Activated CD4-positive, alpha-beta T cell treated with anti-CD3 and anti-CD28 coated beads, Interleukin-2, amount 10 ng/mL, durations not matched to agents 24 days and 14 days (primary cell): ENCODE measurements at regions not wholly inside any gene's neighbourhood (a gene's known extent, or its start where the extent isn't known, plus 50 kb on each side); places are given as distances from the start of the nearest gene placed in this dataset.
"Not testable (repeated sequence)": the region's sequence is repeated elsewhere in the genome, so short reads cannot be mapped to it uniquely, and the experiment has no call there.

ENCODE experiments used
- DNase-seq: peaks from one replicate; pipeline ENCODE4 v3.0.0; 2022
- H3K27ac Mint-ChIP-seq: one replicate; pipeline ENCODE4 v1.8.0; 2022; ENCODE audit warnings: mild to moderate bottlenecking, mixed read lengths
- H3K27me3 Mint-ChIP-seq: one replicate; pipeline ENCODE4 v1.8.0; 2022; ENCODE audit warnings: mixed read lengths
- H3K36me3 Mint-ChIP-seq: one replicate; pipeline ENCODE4 v1.8.0; 2022; ENCODE audit warnings: low read depth, mild to moderate bottlenecking, mixed read lengths
- H3K4me1 Mint-ChIP-seq: one replicate; pipeline ENCODE4 v1.8.0; 2021; ENCODE audit warnings: mixed read lengths
- H3K4me3 Mint-ChIP-seq: one replicate; pipeline ENCODE4 v1.8.0; 2022; ENCODE audit warnings: mild to moderate bottlenecking, moderate library complexity, mixed read lengths
- H3K9me3 Mint-ChIP-seq: one replicate; pipeline ENCODE4 v1.8.0; 2021; ENCODE audit warnings: mixed read lengths
- intact Hi-C: fragments of 100-400 bp; cut with micrococcal nuclease; formaldehyde crosslinking; loops from one replicate; pipeline ENCODE4 v1.15.1; 2023

DNA sequence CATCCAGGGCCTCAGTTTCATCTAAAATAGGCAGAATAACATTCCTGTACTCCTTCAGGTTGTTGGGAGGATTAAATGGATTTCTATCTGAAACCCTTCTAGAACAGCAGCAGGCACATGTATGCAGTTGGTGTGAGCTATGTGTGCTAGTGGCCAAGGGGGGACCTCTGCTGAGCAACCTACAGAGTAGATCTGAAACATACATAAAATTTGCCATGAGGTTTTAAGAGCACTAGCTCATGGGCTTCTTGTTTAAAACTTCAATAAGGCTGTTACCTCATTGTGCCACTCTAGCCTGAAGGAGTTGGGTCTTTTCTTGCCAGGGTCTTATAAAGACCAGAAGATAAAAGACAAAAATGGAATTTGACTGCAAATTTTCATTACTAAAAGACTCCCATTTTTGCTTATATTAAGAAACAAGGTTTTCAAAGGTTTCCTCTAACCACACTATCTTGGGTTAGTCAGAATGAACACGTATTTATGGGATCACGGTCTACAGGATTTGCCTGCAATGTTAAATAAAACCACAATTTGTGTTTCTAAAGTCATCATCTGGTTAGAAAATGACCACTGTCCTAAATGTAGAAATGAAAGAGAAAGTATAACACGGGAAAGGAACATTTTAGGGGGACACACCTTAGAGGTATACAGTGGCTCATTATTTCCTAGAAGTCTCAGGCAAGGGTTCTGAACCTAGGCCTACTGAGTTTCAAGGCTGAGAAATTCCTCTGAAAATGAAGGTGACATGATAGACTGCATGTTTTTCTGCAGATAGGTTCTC, 144.9 kb upstream of the OLIG3 start:
- peak; percentile 61 for DNase-seq
- Mint-ChIP-seq H3K4me1 (peaks cover 13% of the 10 kb centered on the region), H3K27me3 (peaks cover 7% of the 10 kb centered on the region), H3K27ac (peak overlapping the region; percentile 49), H3K9me3 (no peaks in the 10 kb centered on the region), H3K4me3 (peak overlapping the region; percentile 38), H3K36me3 (no peaks in the 10 kb centered on the region)
- intact Hi-C loops, result no loop called here

DNA sequence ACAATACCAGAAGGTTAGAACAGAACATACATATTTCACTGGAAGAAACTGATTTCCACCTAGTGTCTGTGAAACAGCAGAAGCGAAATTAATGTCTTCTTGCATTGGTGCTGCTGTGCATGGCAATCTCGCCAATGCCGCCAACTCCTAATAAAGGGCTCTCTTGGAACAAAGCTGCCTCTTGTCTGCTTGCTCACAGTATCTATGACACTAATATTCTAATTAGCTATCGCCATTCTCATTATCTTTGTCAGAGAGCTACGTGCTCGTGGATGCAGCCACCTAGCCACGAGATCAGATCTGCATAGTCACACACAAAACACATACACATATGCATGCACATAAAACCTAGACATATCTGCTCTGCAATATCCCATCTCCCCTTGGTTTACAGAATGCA, 145.9 kb upstream of the OLIG3 start:
- no peak overlapping the region for H3K4me3 Mint-ChIP-seq
- H3K36me3 Mint-ChIP-seq, result no peaks in the 10 kb centered on the region
- H3K9me3 Mint-ChIP-seq, result no peaks in the 10 kb centered on the region
- H3K27me3 Mint-ChIP-seq, result peaks cover 9% of the 10 kb centered on the region
- peaks cover 13% of the 10 kb centered on the region for H3K4me1 Mint-ChIP-seq
- H3K27ac Mint-ChIP-seq, result no peak overlapping the region
- intact Hi-C loops, result loop anchor here (2.0 to 10.0 kb wide), 3 partner anchors 143 to 545 kb away; no protein-coding TSS in a partner anchor
- DNase-seq, result no peak

DNA sequence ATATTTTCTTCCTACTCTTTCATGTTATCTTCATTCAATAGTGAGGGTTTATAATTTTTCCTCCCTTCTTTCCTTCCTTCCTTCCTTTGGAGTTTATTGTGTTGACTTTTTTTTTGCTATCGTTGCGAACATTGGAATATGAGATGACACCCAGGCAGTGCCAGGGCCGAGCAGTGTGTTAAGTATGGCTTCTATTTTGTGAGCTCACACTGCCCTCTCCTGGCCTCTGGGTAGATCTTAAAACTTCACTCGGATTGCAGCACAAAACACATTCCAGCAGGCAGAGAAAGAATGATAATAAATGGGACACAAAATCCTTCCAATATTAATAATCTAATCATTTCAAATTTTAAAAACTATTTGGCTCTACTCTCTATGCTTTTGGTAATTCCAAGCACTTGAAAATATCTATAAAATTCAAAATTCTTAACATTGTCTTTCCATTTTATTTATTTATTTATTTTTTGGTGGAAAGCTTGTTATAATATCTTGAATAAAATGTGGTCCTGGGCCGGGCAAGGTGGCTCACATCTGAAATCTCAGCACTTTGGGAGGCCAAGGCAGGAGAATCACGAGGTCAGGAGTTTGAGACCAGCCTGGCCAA, 147.4 kb upstream of the OLIG3 start:
- peak; percentile 89 for DNase-seq
- Mint-ChIP-seq H3K4me1 (peaks cover 13% of the 10 kb centered on the region), H3K9me3 (no peaks in the 10 kb centered on the region), H3K27ac (no peak overlapping the region), H3K27me3 (peaks cover 9% of the 10 kb centered on the region), H3K4me3 (no peak overlapping the region), H3K36me3 (no peaks in the 10 kb centered on the region)
- intact Hi-C loops, result loop anchor here (1.0 to 10.0 kb wide), 7 partner anchors 144 to 673 kb away; no protein-coding TSS in a partner anchor

DNA sequence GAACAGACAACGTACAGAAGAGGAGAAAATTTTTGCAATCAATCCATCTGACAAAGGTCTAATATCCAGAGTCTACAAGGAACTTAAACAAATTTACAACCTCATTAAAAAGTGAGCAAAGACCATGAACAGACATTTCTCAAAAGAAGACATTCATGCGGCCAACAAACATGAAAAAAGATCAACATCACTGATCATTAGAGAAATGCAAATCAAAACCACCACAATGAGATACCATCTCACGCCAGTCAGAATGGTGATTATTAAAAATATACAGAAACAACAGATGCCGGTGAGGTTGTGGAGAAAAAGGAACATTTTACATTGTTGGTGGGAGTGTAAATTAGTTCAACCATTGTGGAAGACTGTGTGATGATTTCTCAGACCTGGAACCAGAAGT, 149.0 kb upstream of the OLIG3 start:
- DNase-seq, H3K27ac Mint-ChIP-seq, H3K36me3 Mint-ChIP-seq, H3K4me3 Mint-ChIP-seq, H3K9me3 Mint-ChIP-seq: not testable (repeated sequence)
- peaks cover 14% of the 10 kb centered on the region for H3K4me1 Mint-ChIP-seq
- H3K27me3 Mint-ChIP-seq, result peaks cover 12% of the 10 kb centered on the region
- intact Hi-C loops, result loop anchor here (5.0 to 10.0 kb wide), 2 partner anchors 146 to 228 kb away; no protein-coding TSS in a partner anchor

DNA sequence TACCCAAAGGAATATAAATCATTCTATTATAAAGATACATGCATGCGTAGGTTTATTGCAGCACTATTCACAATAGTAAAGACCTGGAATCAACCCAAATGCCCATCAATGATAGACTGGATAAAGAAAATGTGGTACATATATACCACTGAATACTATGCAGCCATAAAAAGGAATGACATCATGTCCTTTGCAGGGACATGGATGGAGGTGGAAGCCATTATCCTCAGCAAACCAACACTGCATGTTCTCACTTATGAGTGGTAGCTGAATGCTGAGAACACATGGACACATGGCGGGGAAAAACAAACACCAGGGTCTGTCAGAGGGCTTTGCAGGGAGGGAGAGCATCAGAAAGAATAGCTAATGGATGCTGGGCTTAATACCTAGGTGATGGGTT, 149.4 kb upstream of the OLIG3 start:
- not testable (repeated sequence) for H3K36me3 Mint-ChIP-seq, H3K27ac Mint-ChIP-seq, H3K4me3 Mint-ChIP-seq, H3K9me3 Mint-ChIP-seq, DNase-seq
- intact Hi-C loops, result loop anchor here (5.0 to 10.0 kb wide), 2 partner anchors 146 to 229 kb away; no protein-coding TSS in a partner anchor
- peaks cover 14% of the 10 kb centered on the region for H3K27me3 Mint-ChIP-seq
- H3K4me1 Mint-ChIP-seq, result peaks cover 14% of the 10 kb centered on the region

DNA sequence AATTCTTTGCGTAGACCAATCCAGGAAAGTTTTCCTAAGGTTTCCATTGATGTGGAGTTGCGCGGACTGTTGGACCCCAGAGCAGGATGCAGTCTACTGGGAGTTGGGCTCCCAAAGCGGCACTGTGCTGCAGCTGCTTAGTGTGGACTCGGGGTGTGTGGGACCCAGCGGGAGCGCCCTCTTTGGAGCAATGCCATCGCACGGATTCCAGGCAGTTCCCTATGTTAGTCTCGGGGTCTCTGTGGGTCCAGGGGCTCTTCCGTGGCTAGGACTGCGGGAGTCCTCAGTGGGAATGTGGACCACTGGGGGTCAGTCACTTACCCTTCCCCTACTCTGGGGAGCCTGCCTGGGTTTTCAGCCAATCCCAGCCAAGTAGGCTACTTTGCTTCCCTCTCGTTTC, 151.7 kb upstream of the OLIG3 start:
- intact Hi-C loops, result loop anchor here (10.0 kb wide), 1 partner anchor 231 kb away; no protein-coding TSS in a partner anchor
- no peak overlapping the region for H3K27ac Mint-ChIP-seq

DNA sequence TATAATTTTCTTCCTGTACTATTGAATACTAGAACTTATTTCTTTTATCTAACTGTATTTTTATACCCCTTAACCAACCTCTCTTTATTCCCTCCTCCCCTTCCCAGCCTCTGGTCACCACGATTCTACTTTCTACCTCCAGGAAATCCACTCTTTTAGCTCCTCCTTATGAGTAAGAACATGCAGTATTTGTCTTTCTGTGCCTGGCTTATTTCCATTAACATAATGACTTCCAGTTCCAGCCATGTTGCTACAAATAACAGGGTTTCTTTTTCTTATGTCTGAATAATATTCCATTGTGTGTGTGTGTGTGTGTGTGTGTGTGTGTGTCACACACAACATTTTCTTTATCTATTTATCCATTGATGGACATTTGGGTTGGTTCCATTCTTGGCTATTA, 152.3 kb upstream of the OLIG3 start:
- intact Hi-C loops, result loop anchor here (10.0 kb wide), 1 partner anchor 232 kb away; no protein-coding TSS in a partner anchor
- peaks cover 14% of the 10 kb centered on the region for H3K27me3 Mint-ChIP-seq
- no peak overlapping the region for H3K27ac Mint-ChIP-seq
- peaks cover 5% of the 10 kb centered on the region for H3K4me1 Mint-ChIP-seq
- no peak for DNase-seq
- no peak overlapping the region for H3K4me3 Mint-ChIP-seq
- no peaks in the 10 kb centered on the region for H3K36me3 Mint-ChIP-seq
- no peaks in the 10 kb centered on the region for H3K9me3 Mint-ChIP-seq

More for the DNA sequence above, 151.7 kb upstream of the OLIG3 start:
- H3K4me3 Mint-ChIP-seq, result no peak overlapping the region
- peaks cover 14% of the 10 kb centered on the region for H3K27me3 Mint-ChIP-seq
- H3K9me3 Mint-ChIP-seq, result no peaks in the 10 kb centered on the region
- H3K4me1 Mint-ChIP-seq, result peaks cover 5% of the 10 kb centered on the region
- no peaks in the 10 kb centered on the region for H3K36me3 Mint-ChIP-seq
- DNase-seq, result no peak

DNA sequence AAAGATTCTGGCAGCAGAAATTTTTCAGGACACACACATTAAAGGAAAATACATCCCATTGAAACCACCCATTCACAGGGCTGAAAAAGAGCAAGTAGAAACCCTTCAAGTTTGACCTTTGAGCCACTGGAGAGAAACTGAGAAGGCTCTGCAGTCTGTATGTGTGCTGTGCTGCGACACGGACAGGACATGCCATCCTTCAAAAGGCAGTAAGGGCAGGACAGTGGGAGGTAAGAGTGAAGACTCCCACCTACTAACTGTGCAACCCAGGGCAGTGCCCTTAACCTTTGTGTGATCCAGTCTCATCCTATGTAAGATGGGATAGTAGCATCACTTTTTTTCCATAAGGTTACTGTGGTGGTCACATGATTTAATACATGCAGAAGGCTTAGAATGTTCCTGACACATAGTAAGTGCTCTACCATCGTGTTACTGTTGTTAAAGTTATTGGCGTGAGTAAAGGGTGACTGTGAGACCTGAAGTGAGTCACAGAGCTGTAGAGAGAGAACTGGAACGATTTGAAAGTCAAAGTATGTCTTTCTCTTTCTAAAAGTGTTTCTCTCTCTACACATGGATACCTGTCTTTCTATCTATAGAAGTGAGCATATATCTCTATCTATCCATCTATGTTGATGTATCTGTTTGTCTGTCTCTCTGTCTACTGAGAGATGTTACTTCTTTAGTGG, 153.7 kb upstream of the OLIG3 start:
- Mint-ChIP-seq H3K27ac (no peak overlapping the region), H3K27me3 (peaks cover 14% of the 10 kb centered on the region), H3K4me3 (no peak overlapping the region), H3K4me1 (peaks cover 5% of the 10 kb centered on the region), H3K36me3 (no peaks in the 10 kb centered on the region), H3K9me3 (no peaks in the 10 kb centered on the region)
- intact Hi-C loops, result loop anchor here (10.0 kb wide), 1 partner anchor 233 kb away; no protein-coding TSS in a partner anchor
- no peak for DNase-seq

DNA sequence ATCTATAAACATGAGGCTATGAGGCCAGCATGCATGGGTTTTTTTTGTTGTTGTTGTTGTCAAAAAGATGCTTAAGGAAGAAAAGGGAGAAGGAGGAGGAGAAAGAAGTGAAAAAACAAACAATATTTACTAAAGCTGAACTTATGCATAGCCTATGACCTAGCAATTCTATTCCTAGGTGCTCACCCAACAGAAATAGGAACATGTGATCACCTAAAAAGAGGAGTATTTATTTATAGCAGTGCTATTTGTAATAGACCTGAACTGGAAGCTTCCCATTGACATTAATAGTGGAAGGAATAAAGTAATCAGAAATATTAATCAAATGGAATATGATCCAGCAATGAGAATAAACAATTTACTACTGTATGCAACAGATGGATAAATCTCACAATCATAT, 156.5 kb upstream of the OLIG3 start:
- intact Hi-C loops, result no loop called here
- Mint-ChIP-seq H3K27ac (no peak overlapping the region), H3K4me1 (peaks cover 5% of the 10 kb centered on the region), H3K9me3 (peaks cover 4% of the 10 kb centered on the region), H3K27me3 (peaks cover 7% of the 10 kb centered on the region), H3K36me3 (peaks cover 3% of the 10 kb centered on the region), H3K4me3 (no peak overlapping the region)
- DNase-seq, result no peak

DNA sequence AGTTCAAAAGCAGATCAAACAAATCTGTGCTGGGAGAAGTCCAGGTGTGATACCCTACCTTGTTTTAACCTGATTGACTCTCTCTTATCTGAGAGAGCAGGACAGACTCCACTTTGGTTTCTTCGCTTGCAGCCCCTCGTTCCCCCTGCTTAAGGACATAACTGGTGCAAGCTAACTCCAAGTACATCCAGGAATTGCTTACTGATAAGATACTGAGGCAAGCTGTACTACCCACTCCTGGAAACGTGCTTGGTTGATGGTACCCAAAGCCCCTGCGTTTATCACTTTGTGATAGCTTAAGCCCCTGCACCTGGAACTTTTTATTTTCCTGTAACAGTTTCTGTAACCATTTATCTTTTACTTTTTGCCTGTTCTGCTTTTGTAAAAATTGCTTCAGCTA, 157.0 kb upstream of the OLIG3 start:
- H3K27ac Mint-ChIP-seq, result no peak overlapping the region
- no peak for DNase-seq
- H3K4me3 Mint-ChIP-seq, result no peak overlapping the region
- H3K9me3 Mint-ChIP-seq, result peaks cover 4% of the 10 kb centered on the region
- peaks cover 3% of the 10 kb centered on the region for H3K36me3 Mint-ChIP-seq
- H3K27me3 Mint-ChIP-seq, result peaks cover 7% of the 10 kb centered on the region
- intact Hi-C loops, result no loop called here
- peaks cover 5% of the 10 kb centered on the region for H3K4me1 Mint-ChIP-seq

DNA sequence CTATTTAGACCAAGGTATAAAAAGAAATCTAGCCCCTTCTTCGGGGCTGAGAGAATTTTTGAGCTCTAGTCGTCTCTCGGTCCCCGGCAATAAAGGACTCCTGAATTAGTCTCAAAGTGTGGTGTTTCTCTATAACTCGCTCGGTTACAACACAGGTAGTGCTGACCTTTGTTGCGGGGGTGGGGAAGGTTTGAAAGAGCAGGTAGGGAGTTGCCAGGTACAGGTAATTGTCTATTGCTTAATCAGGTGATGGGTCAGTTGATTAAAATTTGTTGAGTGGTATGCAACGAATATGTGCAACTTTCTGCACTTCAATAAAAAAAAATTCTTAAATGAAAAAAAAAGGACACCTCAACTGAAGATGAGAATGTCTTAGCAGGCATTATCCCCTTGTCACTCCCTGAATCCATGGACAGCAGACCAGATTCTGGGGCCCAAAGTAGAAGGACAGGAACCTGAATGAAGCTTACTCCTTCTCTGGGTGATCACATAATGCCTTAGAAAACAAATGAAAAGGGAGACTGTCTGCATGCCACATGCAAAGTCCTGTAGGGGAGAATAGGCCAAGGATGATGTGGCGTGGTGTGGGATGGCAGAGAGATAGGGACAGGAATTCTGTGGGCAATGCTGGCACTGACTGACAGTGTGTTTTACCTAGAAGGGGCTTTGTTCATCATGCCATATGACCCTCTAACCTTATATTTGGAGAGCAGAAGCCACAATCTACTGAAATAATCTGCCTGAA, 157.6 kb upstream of the OLIG3 start:
- intact Hi-C loops, result no loop called here
- Mint-ChIP-seq H3K9me3 (peaks cover 4% of the 10 kb centered on the region), H3K27me3 (peaks cover 4% of the 10 kb centered on the region), H3K4me1 (peaks cover 9% of the 10 kb centered on the region), H3K36me3 (peaks cover 3% of the 10 kb centered on the region), H3K4me3 (no peak overlapping the region), H3K27ac (no peak overlapping the region)
- DNase-seq, result no peak

DNA sequence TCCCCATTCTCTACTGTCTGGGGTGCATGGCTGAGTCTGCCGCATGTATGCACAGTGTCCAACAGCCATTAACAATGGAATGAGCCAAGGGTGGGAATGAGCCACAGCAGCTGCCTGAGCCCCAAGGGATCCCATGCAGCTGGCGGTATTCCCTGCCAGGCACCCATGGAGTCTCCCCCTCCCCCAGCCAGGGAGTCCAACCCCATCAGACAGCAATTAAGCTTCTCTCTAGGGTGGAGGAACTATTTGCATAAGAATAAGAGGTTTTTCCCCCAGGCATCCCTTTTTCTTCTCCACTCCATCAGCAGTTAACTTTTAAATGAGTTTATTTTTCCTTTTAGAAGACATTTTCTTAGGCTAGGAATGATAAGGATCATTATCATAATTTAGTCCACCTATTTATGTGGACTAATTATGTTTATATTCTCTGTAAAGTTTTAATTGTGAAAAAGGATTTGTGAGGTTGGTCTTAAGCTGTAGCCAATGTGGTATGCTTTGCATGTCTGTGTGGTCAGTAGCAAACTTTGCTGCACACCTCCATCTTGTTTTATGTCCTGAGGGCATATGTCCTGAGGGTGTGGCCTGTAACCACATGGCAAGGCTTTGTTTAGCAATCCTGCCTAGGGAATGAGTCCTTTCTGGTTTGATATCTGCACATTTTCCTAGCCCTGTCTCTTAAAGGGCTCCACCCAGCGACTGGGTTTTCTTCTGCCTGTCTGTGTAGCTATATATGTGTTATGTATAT, 158.9 kb upstream of the OLIG3 start:
- Mint-ChIP-seq H3K27me3 (peaks cover 3% of the 10 kb centered on the region), H3K27ac (no peak overlapping the region), H3K9me3 (peaks cover 4% of the 10 kb centered on the region), H3K4me3 (no peak overlapping the region), H3K36me3 (peaks cover 3% of the 10 kb centered on the region), H3K4me1 (peaks cover 20% of the 10 kb centered on the region)
- no peak for DNase-seq
- intact Hi-C loops, result no loop called here

DNA sequence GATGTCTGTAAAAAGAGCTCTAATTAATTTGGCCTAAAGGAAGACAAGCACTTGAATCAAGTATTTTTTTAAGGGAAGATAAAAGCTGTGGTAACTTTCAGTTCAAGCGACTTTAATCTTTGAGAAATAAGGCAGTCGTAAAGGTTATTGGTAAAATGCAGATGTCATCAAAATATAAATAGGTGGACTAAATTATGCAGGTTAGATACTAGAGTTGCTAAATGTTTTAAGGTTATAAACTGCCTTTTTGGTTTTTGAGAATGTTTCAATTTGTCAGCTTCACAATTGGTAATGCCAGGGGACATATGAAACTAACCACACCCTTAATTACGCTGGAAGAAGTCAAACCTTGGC, 159.5 kb upstream of the OLIG3 start:
- intact Hi-C loops, result no loop called here
- no peak overlapping the region for H3K4me3 Mint-ChIP-seq
- no peak for DNase-seq
- peaks cover 20% of the 10 kb centered on the region for H3K4me1 Mint-ChIP-seq
- H3K27ac Mint-ChIP-seq, result no peak overlapping the region
- H3K27me3 Mint-ChIP-seq, result no peaks in the 10 kb centered on the region
- H3K9me3 Mint-ChIP-seq, result peaks cover 4% of the 10 kb centered on the region
- peaks cover 3% of the 10 kb centered on the region for H3K36me3 Mint-ChIP-seq
